ENCODE measurements at regions not wholly inside any gene's neighbourhood (a gene's known extent, or its start where the extent isn't known, plus 50 kb on each side); places are given as distances from the start of the nearest gene placed in this dataset.

DNA sequence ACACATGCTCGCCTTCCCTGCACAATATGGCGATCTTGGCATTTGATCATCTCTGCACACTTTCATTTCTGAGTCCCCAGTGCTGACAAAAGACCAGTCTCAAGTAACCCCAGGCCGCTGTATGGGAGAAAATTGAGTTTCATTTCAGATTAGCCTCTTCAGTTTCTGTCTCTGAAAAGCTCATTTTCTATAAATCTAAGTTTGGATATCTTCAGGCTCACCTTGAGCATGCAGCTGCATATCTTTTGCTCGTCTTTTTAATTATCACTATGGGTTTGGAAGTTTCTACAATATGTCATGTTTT, 169.1 kb upstream of the MAST4 start:
- TF ChIP-seq POLR2AphosphoS5 (IDR thresholded peaks at IDR 0.05; ENCODE audit: borderline replicate concordance, low read depth, low read length), result no peak
- TF ChIP-seq EZH2 (IDR thresholded peaks at IDR 0.05), result no peak

All from SK-N-MC (cell line).